CD4-positive, alpha-beta T cell treated with Interleukin-10 for 1 hour (primary cell): ENCODE measurements at regions not wholly inside any gene's neighbourhood (a gene's known extent, or its start where the extent isn't known, plus 50 kb on each side); places are given as distances from the start of the nearest gene placed in this dataset.

Source experiments
- DNase-seq: peaks from one replicate; pipeline ENCODE4 v3.0.0-alpha.2; 2020

DNA sequence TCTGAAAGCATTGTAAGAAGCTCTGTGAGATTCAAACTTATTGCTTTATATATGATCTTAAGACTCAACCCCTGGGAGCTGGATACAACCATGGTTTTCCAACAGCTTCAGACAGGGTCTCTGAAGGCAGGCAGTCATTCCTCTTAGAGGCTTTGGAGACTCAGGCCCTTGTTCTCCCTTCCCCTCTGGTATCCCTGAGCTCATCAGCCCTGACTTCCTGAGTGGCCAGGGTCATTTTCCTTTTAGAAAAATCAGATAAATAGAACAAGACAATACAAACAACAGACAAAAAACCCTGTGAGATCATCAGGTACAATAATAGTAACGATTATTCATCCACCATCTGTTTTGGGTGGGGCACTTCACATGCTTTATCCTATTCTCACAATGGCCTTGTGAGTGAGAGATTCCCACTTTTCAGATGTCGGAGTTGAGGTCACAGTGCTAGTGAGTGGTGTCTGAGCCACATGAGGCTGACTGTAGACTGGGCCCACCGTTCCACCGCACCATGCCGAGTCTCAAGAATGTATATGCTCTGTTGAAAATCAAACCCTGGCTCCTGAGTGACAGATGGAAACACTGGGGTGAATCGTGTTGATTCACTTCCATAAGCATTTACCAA is 144.2 kb downstream of the CXCL12 start:
- no peak for DNase-seq

GRCh38 chr10:44238212-44238611 is 146.7 kb downstream of the CXCL12 start:
- no peak for DNase-seq

- no peak for DNase-seq
Measured at GRCh38 chr10:44237364-44238049, 147.4 kb downstream of the CXCL12 start.

GRCh38 chr10:44235363-44235762 is 149.5 kb downstream of the CXCL12 start:
- no peak for DNase-seq

DNA sequence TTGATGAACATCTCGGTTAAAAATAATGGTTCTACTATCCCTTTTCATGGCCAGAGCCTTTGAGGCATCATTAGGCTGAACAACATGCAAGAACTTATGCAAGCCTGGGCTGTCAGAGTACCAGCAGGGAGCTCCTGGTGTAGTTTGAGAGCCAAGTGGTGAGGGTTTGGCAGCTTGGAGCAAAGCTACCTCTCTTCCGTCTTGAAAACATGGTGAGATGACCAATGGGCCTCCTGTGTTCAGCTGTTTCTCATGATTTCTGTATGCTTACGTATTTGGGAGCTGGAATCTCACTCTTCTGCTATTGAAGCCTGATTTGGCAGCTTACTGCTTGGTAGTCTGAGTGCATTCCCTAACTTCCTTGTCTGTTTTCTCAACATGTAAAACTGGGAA is 150.4 kb downstream of the CXCL12 start:
- no peak for DNase-seq

GRCh38 chr10:44233561-44234482 is 151.1 kb downstream of the CXCL12 start:
- DNase-seq: no peak

DNA sequence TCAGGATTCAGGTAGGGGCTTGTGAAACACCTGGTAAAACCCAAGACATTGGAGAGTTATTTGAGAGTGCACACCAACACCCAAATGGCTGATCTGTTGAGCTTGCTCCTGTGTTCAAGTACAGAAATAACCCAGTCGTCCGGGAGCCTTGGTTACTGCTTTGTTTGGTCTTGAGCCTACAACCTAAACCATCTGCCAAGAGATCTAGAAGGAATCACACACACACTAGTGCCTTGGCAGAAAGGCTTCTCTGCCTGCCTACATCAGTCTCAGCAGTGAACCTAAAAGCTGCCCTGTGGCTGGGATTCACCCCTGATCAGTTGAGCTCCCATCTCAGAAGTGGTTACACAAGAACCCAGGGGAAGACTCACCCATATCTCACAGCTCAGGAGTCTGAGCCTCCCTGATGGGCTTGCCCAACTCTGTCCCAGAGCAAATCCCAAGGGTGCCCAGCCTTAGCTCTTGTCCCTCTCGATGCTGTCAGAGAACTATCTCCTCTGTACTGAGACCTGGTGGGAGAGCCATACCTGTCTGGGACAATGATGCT is 167.6 kb downstream of the CXCL12 start:
- no peak for DNase-seq

DNA sequence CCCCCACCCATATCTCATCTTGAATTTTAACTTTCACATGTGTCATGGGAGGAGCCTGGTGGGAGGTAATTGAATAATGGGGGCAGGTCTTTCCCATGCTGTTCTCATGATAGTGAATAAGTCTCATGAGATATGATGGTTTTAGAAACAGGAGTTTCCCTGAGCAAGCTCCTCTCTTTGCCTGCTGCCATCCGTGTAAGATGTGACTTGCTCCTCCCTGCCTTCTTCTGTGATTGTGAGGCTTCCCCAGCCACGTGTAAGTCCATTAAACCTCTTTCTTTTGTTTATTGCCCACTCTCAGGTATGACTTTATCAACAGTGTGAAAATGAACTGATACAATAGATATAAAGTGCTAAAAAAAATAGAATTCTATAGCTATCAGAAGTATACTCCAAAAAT is 168.8 kb downstream of the CXCL12 start:
- DNase-seq: no peak

DNA sequence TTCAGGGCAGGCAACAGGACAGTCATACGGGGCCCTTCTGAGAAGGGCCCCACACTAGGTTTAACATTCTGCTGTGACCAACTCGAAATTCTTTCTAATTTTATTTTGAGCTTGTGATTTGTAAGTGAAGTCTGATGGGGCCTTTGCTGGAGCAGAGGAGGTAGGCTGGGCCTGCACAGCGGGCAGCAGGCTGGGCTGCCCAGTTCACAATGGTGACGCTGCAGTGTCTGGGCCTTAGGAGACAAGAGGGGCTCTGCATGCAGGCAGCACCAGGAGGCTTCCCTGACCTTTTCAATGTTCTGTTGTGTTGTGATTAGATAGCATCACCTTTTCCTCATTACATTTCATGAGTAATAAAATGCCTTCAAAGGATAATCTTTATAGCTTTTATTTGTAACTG is 175.1 kb downstream of the CXCL12 start:
- no peak for DNase-seq

DNA sequence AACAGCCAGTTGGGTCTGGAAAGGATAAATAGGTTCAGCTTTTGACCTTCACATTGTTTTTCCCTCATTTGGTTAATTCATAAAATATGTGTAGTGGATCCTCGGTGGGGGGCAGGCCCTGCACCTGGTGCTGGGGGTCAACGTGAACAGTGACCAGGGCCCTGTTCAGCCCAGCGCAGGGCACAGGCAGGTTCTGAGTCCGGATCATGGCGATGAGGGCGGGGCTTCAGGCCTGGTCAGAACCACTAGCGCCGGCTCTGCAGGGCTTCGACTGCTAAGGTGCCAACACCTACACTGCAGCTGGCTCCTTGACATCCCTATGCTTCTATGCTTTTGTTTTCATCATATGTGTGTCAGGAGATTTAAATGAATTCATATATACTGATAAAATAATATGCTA is 177.7 kb downstream of the CXCL12 start:
- no peak for DNase-seq

DNA sequence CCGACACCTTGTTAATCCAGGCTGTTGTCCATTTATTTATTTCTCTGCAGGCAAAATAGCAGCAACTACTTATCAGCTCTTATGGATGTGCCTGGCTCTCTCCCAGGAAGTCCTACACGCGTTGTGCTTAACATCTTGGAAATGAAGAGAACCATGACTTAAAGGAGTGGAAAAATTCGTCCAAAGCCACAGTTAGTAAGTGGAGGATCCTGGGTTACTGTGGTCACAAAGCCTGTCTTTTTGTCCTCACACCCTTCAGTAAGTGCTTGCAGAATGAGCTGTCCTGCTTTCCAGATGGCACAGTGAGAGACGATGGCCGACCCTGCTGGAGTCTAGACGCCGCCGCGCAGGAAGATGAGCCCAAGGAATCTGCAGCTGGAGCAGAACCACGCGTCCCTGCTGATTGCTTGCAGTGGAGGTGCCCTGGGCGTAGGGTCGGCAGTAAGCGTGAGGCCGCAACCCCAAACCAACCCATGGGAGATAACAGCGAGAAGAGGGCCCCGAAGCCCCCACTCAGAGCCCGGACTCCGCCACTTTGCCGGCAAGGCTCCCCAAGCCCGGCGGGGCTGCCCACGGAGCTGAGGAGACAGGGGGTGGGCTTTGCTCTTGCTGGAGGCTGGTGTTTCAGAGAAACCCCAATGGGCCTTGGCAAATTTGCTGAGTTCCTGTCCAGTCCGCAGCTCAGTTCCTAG is 178.6 kb downstream of the CXCL12 start:
- DNase-seq: no peak

DNA sequence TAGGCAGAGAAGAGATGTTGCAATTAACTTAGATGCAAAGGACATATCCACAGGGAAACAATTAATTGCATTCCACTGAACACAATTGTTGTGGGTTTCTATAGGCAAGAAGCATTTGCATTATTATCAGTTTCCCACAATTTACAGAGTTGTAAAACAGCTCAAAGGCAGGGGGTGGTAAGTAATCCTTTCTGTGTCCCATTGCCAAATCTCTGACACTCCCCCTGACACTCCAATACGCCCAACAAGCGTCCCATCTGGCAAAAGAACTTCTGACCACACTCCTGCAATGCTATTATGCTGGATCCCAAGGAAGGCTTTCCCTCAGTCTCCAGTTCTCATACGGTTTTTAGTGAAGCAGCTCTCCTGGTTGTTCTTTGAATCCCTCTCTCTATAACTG is 179.8 kb downstream of the CXCL12 start:
- DNase-seq: no peak

- no peak for DNase-seq
Measured at GRCh38 chr10:44203535-44203934, 181.4 kb downstream of the CXCL12 start.

DNA sequence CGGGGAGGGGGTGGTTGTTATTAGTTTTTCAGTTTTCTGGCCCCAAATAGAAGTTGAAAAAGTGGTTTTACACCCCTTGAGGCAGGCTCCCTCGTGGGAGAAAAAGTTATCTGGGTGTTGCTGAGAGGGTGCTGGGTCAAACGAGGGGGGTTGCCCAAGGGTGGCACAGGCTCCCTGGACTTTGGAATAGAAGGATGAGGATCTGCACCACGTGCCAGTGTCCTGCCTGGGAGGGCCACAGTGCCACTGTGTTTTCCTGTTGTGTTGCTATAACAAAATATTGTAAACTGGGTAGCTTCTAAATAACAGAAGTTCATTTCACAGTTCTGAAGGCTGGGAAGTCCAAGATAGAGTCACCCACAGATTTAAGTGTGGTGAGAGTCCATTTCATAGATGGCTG is 181.9 kb downstream of the CXCL12 start:
- no peak for DNase-seq

GRCh38 chr10:44201656-44202055 is 183.2 kb downstream of the CXCL12 start:
- DNase-seq: no peak

DNA sequence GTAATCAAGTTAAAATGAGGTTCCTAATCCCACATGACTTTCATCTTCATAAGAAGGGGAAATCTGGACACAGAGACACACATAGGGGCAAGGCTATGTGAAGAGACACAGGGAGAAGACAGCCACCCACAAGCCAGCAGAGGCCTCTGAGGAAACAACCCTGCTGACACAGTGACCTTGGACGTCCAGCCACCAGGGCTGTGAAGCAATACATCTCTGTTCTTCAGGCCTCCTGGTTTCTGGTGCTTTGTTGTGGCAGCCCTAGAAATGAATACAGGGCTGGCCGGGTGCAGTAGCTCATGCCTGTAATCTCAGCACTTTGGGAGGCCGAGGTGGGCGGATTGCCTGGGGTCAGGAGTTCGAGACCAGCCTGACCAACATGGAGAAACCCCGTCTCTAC is 183.9 kb downstream of the CXCL12 start:
- DNase-seq: no peak

DNA sequence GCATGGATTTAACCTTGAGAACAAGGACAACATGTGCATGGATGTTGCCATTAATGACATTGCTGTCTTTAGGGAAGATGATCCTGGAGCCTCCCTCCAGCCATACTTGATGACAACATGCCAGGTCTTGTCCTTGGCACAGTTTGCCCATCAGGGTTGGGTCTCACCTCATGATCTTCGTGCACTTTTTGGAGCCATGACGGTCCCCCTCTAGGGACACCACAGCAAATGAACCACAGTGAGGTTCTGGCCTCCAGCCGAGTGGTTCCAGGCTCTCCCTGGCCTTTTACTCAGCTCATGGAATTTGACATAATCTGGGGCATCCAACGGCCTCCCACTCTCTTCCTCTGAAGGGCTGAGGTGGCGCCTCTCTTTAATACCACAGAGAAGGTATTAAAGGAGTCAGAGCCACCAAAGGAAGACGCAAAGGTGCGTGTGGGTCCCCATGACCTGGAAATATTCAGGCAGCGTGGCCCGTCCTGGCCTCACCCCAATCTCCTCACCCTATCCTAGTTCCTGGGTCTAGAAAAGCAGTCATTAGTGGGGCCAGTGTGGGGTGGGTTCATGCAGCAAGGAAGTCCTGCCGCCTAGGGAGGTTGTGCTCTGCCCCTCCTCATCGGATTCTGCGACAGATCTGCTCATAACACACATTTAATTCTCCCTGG is 184.8 kb downstream of the CXCL12 start:
- no peak for DNase-seq

- DNase-seq: no peak
Measured at GRCh38 chr10:44199267-44199666, 185.6 kb downstream of the CXCL12 start.

DNA sequence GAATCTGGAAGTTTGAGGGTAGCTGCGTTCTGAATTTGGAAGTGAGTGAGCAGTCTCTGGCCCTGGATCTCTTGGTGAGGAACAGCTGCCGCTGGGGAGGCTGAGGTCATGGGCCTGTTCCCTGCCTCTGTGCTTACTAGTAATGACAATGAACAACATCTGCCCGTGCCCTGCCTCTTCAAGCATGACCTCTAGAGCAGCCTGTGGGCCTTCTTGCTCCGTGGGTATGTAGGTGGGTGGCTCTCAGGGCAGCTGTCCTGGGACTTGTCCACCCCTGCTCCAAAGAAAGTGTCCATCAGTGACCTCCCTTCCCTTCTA is 186.2 kb downstream of the CXCL12 start:
- no peak for DNase-seq

- DNase-seq: no peak
Measured at GRCh38 chr10:44198096-44198779, 186.7 kb downstream of the CXCL12 start.

- DNase-seq: no peak
Measured at GRCh38 chr10:44197646-44198045, 187.3 kb downstream of the CXCL12 start.

- DNase-seq: no peak
Measured at GRCh38 chr10:44196336-44196735, 188.6 kb downstream of the CXCL12 start.
